HG02642 (cell line): ENCODE measurements at regions not wholly inside any gene's neighbourhood (a gene's known extent, or its start where the extent isn't known, plus 50 kb on each side); places are given as distances from the start of the nearest gene placed in this dataset.
"Not testable (repeated sequence)": the region's sequence is repeated elsewhere in the genome, so short reads cannot be mapped to it uniquely, and the experiment has no call there.

Experiments
- ATAC-seq: cut with Tn5 transposase; IDR thresholded peaks from one replicate; pipeline ENCODE4 v1.9.1; 2021; ENCODE audit warnings: mild to moderate bottlenecking; ENCODE audit not compliant: unreplicated experiment, poor library complexity

GRCh38 chr14:23828616-23829015 lies 125.0 kb upstream of the DHRS4 start:
- ATAC-seq: no peak

GRCh38 chr14:23829736-23830471 lies 123.7 kb upstream of the DHRS4 start:
- no peak for ATAC-seq

GRCh38 chr14:23831596-23831995 lies 122.0 kb upstream of the DHRS4 start:
- ATAC-seq: no peak

- no peak for ATAC-seq
These were observed 91.9 kb upstream of the DHRS4 start for GRCh38 chr14:23861666-23862065.

- no peak for ATAC-seq
These were observed 91.1 kb upstream of the DHRS4 start for GRCh38 chr14:23862513-23862912.

GRCh38 chr14:23863836-23864235 lies 89.7 kb upstream of the DHRS4 start:
- no peak for ATAC-seq

GRCh38 chr14:23864259-23864658 lies 89.3 kb upstream of the DHRS4 start:
- ATAC-seq: no peak

GRCh38 chr14:23864861-23865260 lies 88.7 kb upstream of the DHRS4 start:
- ATAC-seq: no peak

GRCh38 chr14:23865502-23865901 lies 88.1 kb upstream of the DHRS4 start:
- ATAC-seq: no peak

- ATAC-seq: no peak
These were observed 87.3 kb upstream of the DHRS4 start for GRCh38 chr14:23866269-23866668.

- no peak for ATAC-seq
These were observed 84.4 kb upstream of the DHRS4 start for GRCh38 chr14:23869078-23869719.

- ATAC-seq: no peak
These were observed 77.3 kb upstream of the DHRS4 start for GRCh38 chr14:23876160-23876750.

GRCh38 chr14:23877111-23877510 lies 76.5 kb upstream of the DHRS4 start:
- peak; percentile 58 for ATAC-seq

- ATAC-seq: peak; percentile 76
These were observed 75.9 kb upstream of the DHRS4 start for GRCh38 chr14:23877538-23878180.

- ATAC-seq: no peak
These were observed 72.3 kb upstream of the DHRS4 start for GRCh38 chr14:23881282-23881681.

- no peak for ATAC-seq
These were observed 69.7 kb upstream of the DHRS4 start for GRCh38 chr14:23883684-23884540.

- no peak for ATAC-seq
These were observed 69.0 kb upstream of the DHRS4 start for GRCh38 chr14:23884541-23884904.

- ATAC-seq: no peak
These were observed 66.0 kb upstream of the DHRS4 start for GRCh38 chr14:23887536-23887935.

GRCh38 chr14:23891717-23892116 lies 61.9 kb upstream of the DHRS4 start:
- ATAC-seq: not testable (repeated sequence)

- not testable (repeated sequence) for ATAC-seq
These were observed 61.3 kb upstream of the DHRS4 start for GRCh38 chr14:23892289-23892688.
